ENCODE measurements at regions not wholly inside any gene's neighbourhood (a gene's known extent, or its start where the extent isn't known, plus 50 kb on each side); places are given as distances from the start of the nearest gene placed in this dataset.
A peak's percentile ranks its signal among the peaks of the same experiment; 100 is the strongest.

DNA sequence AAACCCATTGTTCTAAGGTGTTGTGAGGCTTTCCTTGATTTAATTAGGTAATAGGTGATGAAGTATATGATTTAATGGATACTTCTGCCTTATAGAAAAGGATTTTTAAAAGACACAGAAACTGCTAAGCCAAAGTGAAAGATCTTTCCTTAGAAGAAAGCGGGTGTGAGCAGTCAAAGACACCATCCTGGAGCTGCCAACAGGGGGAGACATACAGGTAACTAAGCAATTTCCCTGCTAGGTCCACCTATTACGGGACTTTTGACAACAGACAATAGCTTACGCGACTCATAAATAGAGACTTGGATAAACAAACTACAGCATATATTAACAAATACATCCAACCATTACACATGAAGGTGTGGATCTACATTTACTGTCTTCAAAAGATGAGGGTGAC lies 669.5 kb downstream of the SQOR start:
- Histone ChIP-seq H3K27me3 (no peaks in the 10 kb centered on the region), H3K4me1 (ENCODE audit: control insufficient read depth in 1 of 2, insufficient read depth in 1 of 2, low read depth in 1 of 2, low read length in 1 of 2) (no peaks in the 10 kb centered on the region), H3K4me3 (ENCODE audit: low read depth in 1 of 2, low read length in 1 of 2) (no peak overlapping the region), H3K9me3 (no peaks in the 10 kb centered on the region), H3K36me3 (no peaks in the 10 kb centered on the region), H3K27ac (no peak overlapping the region)
- TF ChIP-seq, protein P1, sequence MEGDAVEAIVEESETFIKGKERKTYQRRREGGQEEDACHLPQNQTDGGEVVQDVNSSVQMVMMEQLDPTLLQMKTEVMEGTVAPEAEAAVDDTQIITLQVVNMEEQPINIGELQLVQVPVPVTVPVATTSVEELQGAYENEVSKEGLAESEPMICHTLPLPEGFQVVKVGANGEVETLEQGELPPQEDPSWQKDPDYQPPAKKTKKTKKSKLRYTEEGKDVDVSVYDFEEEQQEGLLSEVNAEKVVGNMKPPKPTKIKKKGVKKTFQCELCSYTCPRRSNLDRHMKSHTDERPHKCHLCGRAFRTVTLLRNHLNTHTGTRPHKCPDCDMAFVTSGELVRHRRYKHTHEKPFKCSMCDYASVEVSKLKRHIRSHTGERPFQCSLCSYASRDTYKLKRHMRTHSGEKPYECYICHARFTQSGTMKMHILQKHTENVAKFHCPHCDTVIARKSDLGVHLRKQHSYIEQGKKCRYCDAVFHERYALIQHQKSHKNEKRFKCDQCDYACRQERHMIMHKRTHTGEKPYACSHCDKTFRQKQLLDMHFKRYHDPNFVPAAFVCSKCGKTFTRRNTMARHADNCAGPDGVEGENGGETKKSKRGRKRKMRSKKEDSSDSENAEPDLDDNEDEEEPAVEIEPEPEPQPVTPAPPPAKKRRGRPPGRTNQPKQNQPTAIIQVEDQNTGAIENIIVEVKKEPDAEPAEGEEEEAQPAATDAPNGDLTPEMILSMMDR (IDR thresholded peaks at IDR 0.05) = no peak

- TF ChIP-seq, protein P1 (IDR thresholded peaks at IDR 0.05) = no peak
- Histone ChIP-seq H3K9me3 (no peaks in the 10 kb centered on the region), H3K4me3 (ENCODE audit: low read depth in 1 of 2, low read length in 1 of 2) (no peak overlapping the region), H3K4me1 (ENCODE audit: control insufficient read depth in 1 of 2, insufficient read depth in 1 of 2, low read depth in 1 of 2, low read length in 1 of 2) (no peaks in the 10 kb centered on the region), H3K27ac (no peak overlapping the region), H3K36me3 (no peaks in the 10 kb centered on the region), H3K27me3 (no peaks in the 10 kb centered on the region)
Observed at GRCh38 chr15:46307746-46308145, 672.9 kb downstream of the SQOR start.

- Histone ChIP-seq H3K27me3 (no peaks in the 10 kb centered on the region), H3K4me1 (ENCODE audit: control insufficient read depth in 1 of 2, insufficient read depth in 1 of 2, low read depth in 1 of 2, low read length in 1 of 2) (no peaks in the 10 kb centered on the region), H3K36me3 (no peaks in the 10 kb centered on the region), H3K4me3 (ENCODE audit: low read depth in 1 of 2, low read length in 1 of 2) (no peak overlapping the region), H3K27ac (no peak overlapping the region), H3K9me3 (no peaks in the 10 kb centered on the region)
- TF ChIP-seq, protein P1 (IDR thresholded peaks at IDR 0.05) = no peak
Observed at GRCh38 chr15:46309914-46310313, 675.1 kb downstream of the SQOR start.

- no peaks in the 10 kb centered on the region for H3K9me3 ChIP-seq
- H3K36me3 ChIP-seq = no peaks in the 10 kb centered on the region
- TF ChIP-seq, protein P1 (IDR thresholded peaks at IDR 0.05) = peak; percentile 21
- H3K4me3 ChIP-seq (ENCODE audit: low read depth in 1 of 2, low read length in 1 of 2) = no peak overlapping the region
- H3K27me3 ChIP-seq = no peaks in the 10 kb centered on the region
- no peaks in the 10 kb centered on the region for H3K4me1 ChIP-seq (ENCODE audit: control insufficient read depth in 1 of 2, insufficient read depth in 1 of 2, low read depth in 1 of 2, low read length in 1 of 2)
- no peak overlapping the region for H3K27ac ChIP-seq
Observed at GRCh38 chr15:46312133-46312740, 677.4 kb downstream of the SQOR start.

DNA sequence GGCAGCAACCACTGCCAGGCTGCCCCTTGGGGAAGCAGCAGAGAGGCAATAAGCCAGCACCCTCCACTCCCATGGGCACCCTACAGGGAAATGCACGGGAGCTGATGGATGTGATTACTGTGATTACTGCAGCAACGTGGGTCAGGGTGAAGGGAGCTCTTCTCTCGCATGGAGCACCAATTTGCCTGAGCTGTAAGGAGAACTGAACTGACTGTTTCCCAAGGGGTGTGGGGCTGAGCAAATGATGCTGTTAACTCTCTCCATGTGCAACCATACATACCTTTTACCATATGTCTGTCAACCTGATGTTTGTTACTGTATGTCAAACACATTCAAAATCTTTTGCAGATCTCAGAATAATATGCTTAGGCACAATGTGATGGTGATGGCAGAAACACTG lies 680.6 kb downstream of the SQOR start:
- Histone ChIP-seq H3K4me1 (ENCODE audit: control insufficient read depth in 1 of 2, insufficient read depth in 1 of 2, low read depth in 1 of 2, low read length in 1 of 2) (no peaks in the 10 kb centered on the region), H3K4me3 (ENCODE audit: low read depth in 1 of 2, low read length in 1 of 2) (no peak overlapping the region), H3K9me3 (no peaks in the 10 kb centered on the region), H3K27ac (no peak overlapping the region), H3K27me3 (no peaks in the 10 kb centered on the region), H3K36me3 (no peaks in the 10 kb centered on the region)
- TF ChIP-seq, protein P1 (IDR thresholded peaks at IDR 0.05) = no peak

DNA sequence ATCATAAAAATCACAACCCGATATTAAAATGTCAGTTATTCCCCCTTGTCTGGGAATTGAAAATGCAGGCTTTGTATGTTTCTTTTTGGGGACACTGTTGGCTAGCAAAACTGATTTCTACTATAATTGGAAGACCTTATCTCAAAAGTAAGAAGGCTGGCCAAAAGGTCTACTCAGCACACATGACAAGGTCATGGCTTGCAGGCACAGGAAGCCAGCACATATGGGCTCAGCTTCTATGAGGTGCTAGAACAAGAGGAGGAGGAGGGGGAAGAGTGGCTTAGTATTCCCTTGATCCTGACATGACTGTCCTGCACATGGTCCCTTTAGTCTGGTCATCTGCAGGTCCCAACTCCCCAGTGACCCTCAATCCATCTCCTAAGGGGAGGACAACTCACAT lies 681.2 kb downstream of the SQOR start:
- no peak overlapping the region for H3K27ac ChIP-seq
- TF ChIP-seq, protein P1 (IDR thresholded peaks at IDR 0.05) = no peak
- H3K9me3 ChIP-seq = no peaks in the 10 kb centered on the region
- H3K4me3 ChIP-seq (ENCODE audit: low read depth in 1 of 2, low read length in 1 of 2) = no peak overlapping the region
- no peaks in the 10 kb centered on the region for H3K36me3 ChIP-seq
- no peaks in the 10 kb centered on the region for H3K4me1 ChIP-seq (ENCODE audit: control insufficient read depth in 1 of 2, insufficient read depth in 1 of 2, low read depth in 1 of 2, low read length in 1 of 2)
- H3K27me3 ChIP-seq = no peaks in the 10 kb centered on the region

All from neutrophil (primary cell).